Thoracic aorta (tissue), 2 donors: ENCODE measurements at regions not wholly inside any gene's neighbourhood (a gene's known extent, or its start where the extent isn't known, plus 50 kb on each side); places are given as distances from the start of the nearest gene placed in this dataset.

ENCODE experiments used
- ATAC-seq: fragments of 150-250 bp; one replicate; pipeline ENCODE4 v1.8.0; 2017; ENCODE audit warnings: low read depth; ENCODE audit not compliant: insufficient number of reproducible peaks, low FRiP score
- DNase-seq: peaks from one replicate; pipeline ENCODE4 v3.0.0-alpha.2; 2020; ENCODE audit warnings: low spot score
- H3K27ac ChIP-seq, 2 donors: fragments of 200-600 bp; sonication (generic); 1 replicate in 1 of 2; 2 replicates in 1 of 2; pipeline ENCODE4 v1.5.1; 2016; ENCODE audit warnings: mild to moderate bottlenecking in 2 of 2, moderate library complexity in 2 of 2
- H3K27me3 ChIP-seq: fragments of 200-600 bp; sonication (generic); replicated peaks from 2 replicates; pipeline ENCODE4 v1.6.0; 2016; ENCODE audit warnings: mild to moderate bottlenecking; ENCODE audit not compliant: insufficient read depth
- H3K36me3 ChIP-seq: fragments of 200-600 bp; sonication (generic); one replicate; pipeline ENCODE4 v1.5.1; 2016
- H3K4me1 ChIP-seq, 2 donors: fragments of 200-600 bp; sonication (generic); 1 replicate in 1 of 2; 2 replicates in 1 of 2; pipeline versions ENCODE4 v1.5.1 to v1.6.0; 2016; ENCODE audit warnings: low read depth in 2 of 2, mild to moderate bottlenecking in 1 of 2; ENCODE audit not compliant: control insufficient read depth in 1 of 2
- H3K4me3 ChIP-seq: fragments of 200-600 bp; sonication (generic); 2 replicates; pipeline ENCODE4 v1.5.1; 2016; ENCODE audit warnings: mild to moderate bottlenecking
- H3K9me3 ChIP-seq: fragments of 200-600 bp; sonication (generic); 2 replicates; pipeline ENCODE4 v1.5.1; 2016
- TF ChIP-seq, protein P1 (sequence below): fragments of 200-600 bp; sonication (generic); IDR thresholded peaks from one replicate; pipeline ENCODE4 v1.5.1; 2019; ENCODE audit warnings: antibody characterized with exemption

GRCh38 chr4:171288816-171289432 is 524.3 kb upstream of the GALNTL6 start:
- TF ChIP-seq, protein P1, sequence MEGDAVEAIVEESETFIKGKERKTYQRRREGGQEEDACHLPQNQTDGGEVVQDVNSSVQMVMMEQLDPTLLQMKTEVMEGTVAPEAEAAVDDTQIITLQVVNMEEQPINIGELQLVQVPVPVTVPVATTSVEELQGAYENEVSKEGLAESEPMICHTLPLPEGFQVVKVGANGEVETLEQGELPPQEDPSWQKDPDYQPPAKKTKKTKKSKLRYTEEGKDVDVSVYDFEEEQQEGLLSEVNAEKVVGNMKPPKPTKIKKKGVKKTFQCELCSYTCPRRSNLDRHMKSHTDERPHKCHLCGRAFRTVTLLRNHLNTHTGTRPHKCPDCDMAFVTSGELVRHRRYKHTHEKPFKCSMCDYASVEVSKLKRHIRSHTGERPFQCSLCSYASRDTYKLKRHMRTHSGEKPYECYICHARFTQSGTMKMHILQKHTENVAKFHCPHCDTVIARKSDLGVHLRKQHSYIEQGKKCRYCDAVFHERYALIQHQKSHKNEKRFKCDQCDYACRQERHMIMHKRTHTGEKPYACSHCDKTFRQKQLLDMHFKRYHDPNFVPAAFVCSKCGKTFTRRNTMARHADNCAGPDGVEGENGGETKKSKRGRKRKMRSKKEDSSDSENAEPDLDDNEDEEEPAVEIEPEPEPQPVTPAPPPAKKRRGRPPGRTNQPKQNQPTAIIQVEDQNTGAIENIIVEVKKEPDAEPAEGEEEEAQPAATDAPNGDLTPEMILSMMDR = no peak
- Histone ChIP-seq H3K27me3 (no peaks in the 10 kb centered on the region), H3K9me3 (no peaks in the 10 kb centered on the region), H3K27ac (no peak overlapping the region), H3K4me1 (peaks cover 2 to 10% of the 10 kb centered on the region in 2 donors), H3K36me3 (no peaks in the 10 kb centered on the region), H3K4me3 (peak overlapping the region; percentile 8)
- no peak for DNase-seq
- ATAC-seq = no peak

- Histone ChIP-seq H3K27ac (no peak overlapping the region), H3K9me3 (no peaks in the 10 kb centered on the region), H3K4me1 (no peaks in the 10 kb centered on the region), H3K27me3 (no peaks in the 10 kb centered on the region), H3K4me3 (no peak overlapping the region), H3K36me3 (no peaks in the 10 kb centered on the region)
- DNase-seq (no peak), ATAC-seq (no peak)
- TF ChIP-seq, protein P1 = no peak
These were observed 531.8 kb upstream of the GALNTL6 start for GRCh38 chr4:171281359-171281758.

- ATAC-seq (no peak), DNase-seq (no peak)
- Histone ChIP-seq H3K27ac (no peak overlapping the region), H3K36me3 (no peaks in the 10 kb centered on the region), H3K4me3 (no peak overlapping the region), H3K4me1 (no peaks in the 10 kb centered on the region), H3K9me3 (no peaks in the 10 kb centered on the region), H3K27me3 (no peaks in the 10 kb centered on the region)
- TF ChIP-seq, protein P1 = no peak
These were observed 534.1 kb upstream of the GALNTL6 start for GRCh38 chr4:171279131-171279530.

- Histone ChIP-seq H3K27me3 (no peaks in the 10 kb centered on the region), H3K36me3 (no peaks in the 10 kb centered on the region), H3K4me3 (no peak overlapping the region), H3K9me3 (no peaks in the 10 kb centered on the region), H3K4me1 (no peaks in the 10 kb centered on the region), H3K27ac (no peak overlapping the region)
- TF ChIP-seq, protein P1 = no peak
- no peak for DNase-seq
- ATAC-seq = no peak
These were observed 546.5 kb upstream of the GALNTL6 start for GRCh38 chr4:171266671-171267070.

DNA sequence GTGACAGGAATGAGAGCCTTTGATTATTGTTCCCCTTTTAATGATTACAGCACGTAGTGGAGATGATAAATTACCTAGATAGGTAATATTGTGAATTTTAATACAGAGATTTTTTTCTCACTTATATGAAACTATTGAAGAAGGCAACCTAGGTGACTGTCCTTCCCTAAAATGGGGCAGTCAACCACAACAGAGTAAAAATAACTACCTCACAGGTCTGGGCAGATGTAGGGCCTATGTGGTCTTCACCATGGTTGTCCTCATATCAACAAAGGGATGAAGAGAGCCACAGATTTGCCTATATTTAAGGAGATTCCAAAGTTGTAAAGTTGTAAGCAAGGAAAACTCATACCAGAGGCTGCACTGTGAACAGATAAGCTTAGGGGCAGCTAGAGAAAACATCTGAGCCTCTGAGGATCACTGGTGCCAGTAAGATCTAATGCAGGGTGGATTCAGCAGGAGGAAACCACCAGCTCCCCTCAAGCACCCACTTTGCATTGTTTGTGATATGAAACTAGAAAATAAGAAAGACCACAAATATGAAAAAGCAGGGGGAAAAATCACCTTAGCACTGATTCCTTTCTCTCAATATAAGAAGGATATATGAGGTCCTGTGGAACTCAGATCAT is 547.9 kb upstream of the GALNTL6 start:
- ATAC-seq = no peak
- Histone ChIP-seq H3K27ac (no peak overlapping the region), H3K4me1 (no peaks in the 10 kb centered on the region), H3K9me3 (no peaks in the 10 kb centered on the region), H3K36me3 (no peaks in the 10 kb centered on the region), H3K27me3 (no peaks in the 10 kb centered on the region), H3K4me3 (no peak overlapping the region)
- no peak for DNase-seq
- TF ChIP-seq, protein P1 = no peak
